Upper lobe of right lung (tissue), 1 donor: ENCODE measurements at regions not wholly inside any gene's neighbourhood (a gene's known extent, or its start where the extent isn't known, plus 50 kb on each side); places are given as distances from the start of the nearest gene placed in this dataset.

Experiments
- ATAC-seq: fragments of 200-7000 bp; cut with Tn5 transposase; one replicate; pipeline ENCODE4 v1.9.1; 2020; ENCODE audit warnings: mild to moderate bottlenecking, moderate library complexity
- DNase-seq: peaks from one replicate; pipeline ENCODE4 v3.0.0-alpha.2; 2020
- H3K27ac ChIP-seq: fragments of 200-600 bp; one replicate; pipeline ENCODE4 v1.8.0; 2022
- H3K27me3 ChIP-seq: fragments of 200-600 bp; one replicate; pipeline ENCODE4 v1.8.0; 2022; ENCODE audit warnings: mild to moderate bottlenecking
- H3K36me3 ChIP-seq: fragments of 200-600 bp; one replicate; pipeline ENCODE4 v1.8.0; 2022
- H3K4me1 ChIP-seq: fragments of 200-600 bp; one replicate; pipeline ENCODE4 v1.8.0; 2022
- H3K4me3 ChIP-seq: fragments of 200-600 bp; one replicate; pipeline ENCODE4 v1.8.0; 2022; ENCODE audit warnings: mild to moderate bottlenecking
- H3K9me3 ChIP-seq: fragments of 200-600 bp; one replicate; pipeline ENCODE4 v1.8.0; 2022
- CTCF ChIP-seq: fragments of 200-600 bp; IDR thresholded peaks from one replicate; pipeline ENCODE4 v1.8.0; 2022; ENCODE audit warnings: antibody characterized with exemption
- intact Hi-C: fragments of 100-400 bp; cut with DNase I; formaldehyde crosslinking; loops from one replicate; pipeline ENCODE4 v1.11.0; 2022
- donor health status: DM: no; HTN: yes; CAD: no; lungs with severe emphysema.

- Histone ChIP-seq H3K4me3 (no peak overlapping the region), H3K9me3 (no peaks in the 10 kb centered on the region), H3K36me3 (no peaks in the 10 kb centered on the region), H3K4me1 (no peaks in the 10 kb centered on the region), H3K27me3 (no peaks in the 10 kb centered on the region), H3K27ac (no peak overlapping the region)
- DNase-seq (no peak), ATAC-seq (no peak)
- no peak for TF ChIP-seq CTCF
- intact Hi-C loops, result no loop called here
Measured at GRCh38 chr12:97223419-97223818, 239.2 kb upstream of the RMST start.

- Histone ChIP-seq H3K9me3 (no peaks in the 10 kb centered on the region), H3K36me3 (no peaks in the 10 kb centered on the region), H3K4me1 (no peaks in the 10 kb centered on the region), H3K27me3 (no peaks in the 10 kb centered on the region), H3K4me3 (no peak overlapping the region), H3K27ac (no peak overlapping the region)
- DNase-seq, result no peak
- ATAC-seq, result no peak
- TF ChIP-seq CTCF, result no peak
- intact Hi-C loops, result no loop called here
Measured at GRCh38 chr12:97229004-97229403, 233.6 kb upstream of the RMST start.

- H3K36me3 ChIP-seq, result no peaks in the 10 kb centered on the region
- no peaks in the 10 kb centered on the region for H3K4me1 ChIP-seq
- TF ChIP-seq CTCF, result no peak
- no peaks in the 10 kb centered on the region for H3K9me3 ChIP-seq
- H3K27ac ChIP-seq, result no peak overlapping the region
- no peak overlapping the region for H3K4me3 ChIP-seq
- no peaks in the 10 kb centered on the region for H3K27me3 ChIP-seq
- ATAC-seq (no peak), DNase-seq (no peak)
- intact Hi-C loops, result no loop called here
Measured at GRCh38 chr12:97235102-97235501, 227.5 kb upstream of the RMST start.

GRCh38 chr12:97246368-97246767 is 216.2 kb upstream of the RMST start:
- no peak for DNase-seq
- Histone ChIP-seq H3K27me3 (no peaks in the 10 kb centered on the region), H3K27ac (no peak overlapping the region), H3K4me3 (no peak overlapping the region), H3K4me1 (no peaks in the 10 kb centered on the region), H3K9me3 (no peaks in the 10 kb centered on the region), H3K36me3 (no peaks in the 10 kb centered on the region)
- ATAC-seq, result no peak
- intact Hi-C loops, result no loop called here
- TF ChIP-seq CTCF, result no peak

- Histone ChIP-seq H3K4me1 (no peaks in the 10 kb centered on the region), H3K36me3 (no peaks in the 10 kb centered on the region), H3K4me3 (no peak overlapping the region), H3K27me3 (no peaks in the 10 kb centered on the region), H3K27ac (no peak overlapping the region), H3K9me3 (no peaks in the 10 kb centered on the region)
- ATAC-seq, result no peak
- intact Hi-C loops, result no loop called here
- no peak for TF ChIP-seq CTCF
- no peak for DNase-seq
Measured at GRCh38 chr12:97250483-97250882, 212.1 kb upstream of the RMST start.

GRCh38 chr12:97257726-97258125 is 204.9 kb upstream of the RMST start:
- no peak for ATAC-seq
- no peak for DNase-seq
- intact Hi-C loops, result no loop called here
- Histone ChIP-seq H3K4me3 (no peak overlapping the region), H3K9me3 (no peaks in the 10 kb centered on the region), H3K36me3 (no peaks in the 10 kb centered on the region), H3K4me1 (no peaks in the 10 kb centered on the region), H3K27ac (no peak overlapping the region), H3K27me3 (no peaks in the 10 kb centered on the region)
- TF ChIP-seq CTCF, result no peak
